Thoracic aorta (tissue), 2 donors: ENCODE measurements at regions not wholly inside any gene's neighbourhood (a gene's known extent, or its start where the extent isn't known, plus 50 kb on each side); places are given as distances from the start of the nearest gene placed in this dataset.

Experiments used
- ATAC-seq: fragments of 150-250 bp; one replicate; pipeline ENCODE4 v1.8.0; 2017; ENCODE audit warnings: low read depth; ENCODE audit not compliant: insufficient number of reproducible peaks, low FRiP score
- DNase-seq: peaks from one replicate; pipeline ENCODE4 v3.0.0-alpha.2; 2020; ENCODE audit warnings: low spot score
- H3K27ac ChIP-seq, 2 donors: fragments of 200-600 bp; sonication (generic); 1 replicate in 1 of 2; 2 replicates in 1 of 2; pipeline ENCODE4 v1.5.1; 2016; ENCODE audit warnings: mild to moderate bottlenecking in 2 of 2, moderate library complexity in 2 of 2
- H3K27me3 ChIP-seq: fragments of 200-600 bp; sonication (generic); replicated peaks from 2 replicates; pipeline ENCODE4 v1.6.0; 2016; ENCODE audit warnings: mild to moderate bottlenecking; ENCODE audit not compliant: insufficient read depth
- H3K36me3 ChIP-seq: fragments of 200-600 bp; sonication (generic); one replicate; pipeline ENCODE4 v1.5.1; 2016
- H3K4me1 ChIP-seq, 2 donors: fragments of 200-600 bp; sonication (generic); 1 replicate in 1 of 2; 2 replicates in 1 of 2; pipeline versions ENCODE4 v1.5.1 to v1.6.0; 2016; ENCODE audit warnings: low read depth in 2 of 2, mild to moderate bottlenecking in 1 of 2; ENCODE audit not compliant: control insufficient read depth in 1 of 2
- H3K4me3 ChIP-seq: fragments of 200-600 bp; sonication (generic); 2 replicates; pipeline ENCODE4 v1.5.1; 2016; ENCODE audit warnings: mild to moderate bottlenecking
- H3K9me3 ChIP-seq: fragments of 200-600 bp; sonication (generic); 2 replicates; pipeline ENCODE4 v1.5.1; 2016
- TF ChIP-seq, protein P1 (sequence below): fragments of 200-600 bp; sonication (generic); IDR thresholded peaks from one replicate; pipeline ENCODE4 v1.5.1; 2019; ENCODE audit warnings: antibody characterized with exemption

- no peak overlapping the region for H3K27ac ChIP-seq
- ATAC-seq = no peak
- TF ChIP-seq, protein P1, sequence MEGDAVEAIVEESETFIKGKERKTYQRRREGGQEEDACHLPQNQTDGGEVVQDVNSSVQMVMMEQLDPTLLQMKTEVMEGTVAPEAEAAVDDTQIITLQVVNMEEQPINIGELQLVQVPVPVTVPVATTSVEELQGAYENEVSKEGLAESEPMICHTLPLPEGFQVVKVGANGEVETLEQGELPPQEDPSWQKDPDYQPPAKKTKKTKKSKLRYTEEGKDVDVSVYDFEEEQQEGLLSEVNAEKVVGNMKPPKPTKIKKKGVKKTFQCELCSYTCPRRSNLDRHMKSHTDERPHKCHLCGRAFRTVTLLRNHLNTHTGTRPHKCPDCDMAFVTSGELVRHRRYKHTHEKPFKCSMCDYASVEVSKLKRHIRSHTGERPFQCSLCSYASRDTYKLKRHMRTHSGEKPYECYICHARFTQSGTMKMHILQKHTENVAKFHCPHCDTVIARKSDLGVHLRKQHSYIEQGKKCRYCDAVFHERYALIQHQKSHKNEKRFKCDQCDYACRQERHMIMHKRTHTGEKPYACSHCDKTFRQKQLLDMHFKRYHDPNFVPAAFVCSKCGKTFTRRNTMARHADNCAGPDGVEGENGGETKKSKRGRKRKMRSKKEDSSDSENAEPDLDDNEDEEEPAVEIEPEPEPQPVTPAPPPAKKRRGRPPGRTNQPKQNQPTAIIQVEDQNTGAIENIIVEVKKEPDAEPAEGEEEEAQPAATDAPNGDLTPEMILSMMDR = no peak
- no peaks in the 10 kb centered on the region for H3K9me3 ChIP-seq
- no peak overlapping the region for H3K4me3 ChIP-seq
- DNase-seq = no peak
- no peaks in the 10 kb centered on the region for H3K36me3 ChIP-seq
- no peaks in the 10 kb centered on the region for H3K4me1 ChIP-seq
- H3K27me3 ChIP-seq = no peaks in the 10 kb centered on the region
Measured at GRCh38 chr21:15363921-15364320, 299.1 kb upstream of the NRIP1 start.

- no peak for DNase-seq
- no peaks in the 10 kb centered on the region for H3K27me3 ChIP-seq
- H3K27ac ChIP-seq = no peak overlapping the region
- no peaks in the 10 kb centered on the region for H3K9me3 ChIP-seq
- no peak for ATAC-seq
- TF ChIP-seq, protein P1 = no peak
- no peaks in the 10 kb centered on the region for H3K36me3 ChIP-seq
- no peaks in the 10 kb centered on the region for H3K4me1 ChIP-seq
- no peak overlapping the region for H3K4me3 ChIP-seq
Measured at GRCh38 chr21:15365751-15366392, 301.1 kb upstream of the NRIP1 start.

DNA sequence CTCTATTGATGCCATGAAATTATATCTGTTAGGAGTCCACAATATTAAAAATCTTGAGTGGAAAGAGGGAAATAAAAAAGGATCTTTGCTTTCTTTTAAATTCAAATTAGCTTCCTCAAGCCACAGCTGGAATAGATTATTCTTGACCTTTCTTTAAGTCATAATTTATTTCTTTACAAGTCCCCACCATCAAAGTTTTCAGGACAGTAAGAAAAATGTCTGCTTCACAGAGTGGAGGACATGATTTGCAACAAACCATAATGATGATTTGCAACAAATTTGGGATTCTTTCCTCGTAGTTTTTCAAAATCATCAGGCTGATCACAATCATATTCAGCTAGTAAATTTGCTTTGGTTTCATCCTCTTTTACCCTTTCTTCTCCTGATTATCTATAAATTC, 301.8 kb upstream of the NRIP1 start:
- DNase-seq (no peak), ATAC-seq (no peak)
- H3K4me3 ChIP-seq = no peak overlapping the region
- H3K9me3 ChIP-seq = no peaks in the 10 kb centered on the region
- H3K4me1 ChIP-seq = no peaks in the 10 kb centered on the region
- TF ChIP-seq, protein P1 = no peak
- no peaks in the 10 kb centered on the region for H3K27me3 ChIP-seq
- H3K27ac ChIP-seq = no peak overlapping the region
- no peaks in the 10 kb centered on the region for H3K36me3 ChIP-seq

- TF ChIP-seq, protein P1 = no peak
- Histone ChIP-seq H3K36me3 (no peaks in the 10 kb centered on the region), H3K4me3 (no peak overlapping the region), H3K4me1 (no peaks in the 10 kb centered on the region), H3K27me3 (no peaks in the 10 kb centered on the region), H3K27ac (no peak overlapping the region), H3K9me3 (no peaks in the 10 kb centered on the region)
- DNase-seq (no peak), ATAC-seq (no peak)
Measured at GRCh38 chr21:15367061-15367626, 302.3 kb upstream of the NRIP1 start.

- H3K9me3 ChIP-seq = no peaks in the 10 kb centered on the region
- no peak for DNase-seq
- no peak for ATAC-seq
Measured at GRCh38 chr21:15370462-15370975, 305.7 kb upstream of the NRIP1 start.

More at GRCh38 chr21:15370462-15370975, 305.7 kb upstream of the NRIP1 start:
- no peak overlapping the region for H3K4me3 ChIP-seq
- H3K27ac ChIP-seq = no peak overlapping the region
- no peaks in the 10 kb centered on the region for H3K36me3 ChIP-seq
- TF ChIP-seq, protein P1 = no peak
- H3K4me1 ChIP-seq = no peaks in the 10 kb centered on the region
- no peaks in the 10 kb centered on the region for H3K27me3 ChIP-seq
